Right ventricle myocardium superior (tissue), 1 donor: ENCODE measurements at regions not wholly inside any gene's neighbourhood (a gene's known extent, or its start where the extent isn't known, plus 50 kb on each side); places are given as distances from the start of the nearest gene placed in this dataset.

Experiments used
- ATAC-seq: fragments of 200-7000 bp; cut with Tn5 transposase; one replicate; pipeline ENCODE4 v1.9.1; 2020; ENCODE audit warnings: mild to moderate bottlenecking; ENCODE audit not compliant: poor library complexity
- DNase-seq: peaks from one replicate; pipeline ENCODE4 v3.0.0-alpha.2; 2020
- intact Hi-C: fragments of 100-400 bp; cut with DNase I; formaldehyde crosslinking; loops from one replicate; pipeline ENCODE4 v1.11.2; 2022
- donor health status: DM: no; HTN: yes; CAD: no; lungs with severe emphysema.

- ATAC-seq: no peak
- intact Hi-C loops: no loop called here
These were observed 561.8 kb downstream of the BNC2 start for GRCh38 chr9:16308645-16309044.

DNA sequence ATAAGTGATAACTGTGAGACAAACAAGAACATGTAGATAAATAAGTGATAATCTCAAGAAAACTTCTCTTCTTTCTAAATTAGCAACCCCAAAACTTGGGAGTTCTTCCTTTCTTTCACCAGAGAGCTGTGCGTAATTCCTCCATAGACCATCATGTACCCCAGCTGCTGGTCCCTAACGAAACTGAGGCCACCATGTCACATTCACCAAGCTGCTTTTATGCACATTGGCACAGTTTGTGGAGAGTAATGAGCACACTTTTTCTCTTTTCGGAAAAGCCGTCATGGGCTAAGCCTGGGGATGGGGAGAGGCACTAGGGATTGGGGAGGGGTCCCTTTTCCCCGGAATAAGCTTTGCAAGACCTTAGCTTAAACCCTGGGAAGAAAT is 561.4 kb downstream of the BNC2 start:
- no peak for DNase-seq
- ATAC-seq: no peak
- intact Hi-C loops: no loop called here

More at GRCh38 chr9:16308645-16309044, 561.8 kb downstream of the BNC2 start:
- DNase-seq: no peak

- ATAC-seq: peak; percentile 77
- intact Hi-C loops: no loop called here
- peak; percentile 68 for DNase-seq
These were observed 560.8 kb downstream of the BNC2 start for GRCh38 chr9:16309469-16310271.

- DNase-seq (peak; percentile 61), ATAC-seq (peak; percentile 55)
- intact Hi-C loops: no loop called here
These were observed 560.0 kb downstream of the BNC2 start for GRCh38 chr9:16310278-16311110.

DNA sequence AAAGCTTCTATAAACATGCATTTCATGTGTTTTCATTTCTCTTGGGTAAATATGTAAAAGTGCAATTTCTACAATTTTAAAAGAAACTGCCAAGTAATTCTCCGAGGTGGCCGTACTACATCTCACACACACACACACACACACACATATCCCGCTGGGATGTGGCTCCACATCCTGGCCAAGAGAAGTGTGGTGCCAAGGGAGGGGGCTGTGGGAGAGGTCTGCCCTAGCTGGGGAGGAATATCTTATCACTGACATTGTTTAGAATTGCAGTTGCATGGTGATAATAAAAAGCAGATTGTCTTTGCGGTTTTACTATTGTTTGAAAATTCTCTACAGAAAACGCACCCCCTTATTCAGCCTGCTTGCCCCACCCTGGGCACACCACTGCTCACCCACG is 558.4 kb downstream of the BNC2 start:
- intact Hi-C loops: no loop called here
- ATAC-seq (no peak), DNase-seq (no peak)

DNA sequence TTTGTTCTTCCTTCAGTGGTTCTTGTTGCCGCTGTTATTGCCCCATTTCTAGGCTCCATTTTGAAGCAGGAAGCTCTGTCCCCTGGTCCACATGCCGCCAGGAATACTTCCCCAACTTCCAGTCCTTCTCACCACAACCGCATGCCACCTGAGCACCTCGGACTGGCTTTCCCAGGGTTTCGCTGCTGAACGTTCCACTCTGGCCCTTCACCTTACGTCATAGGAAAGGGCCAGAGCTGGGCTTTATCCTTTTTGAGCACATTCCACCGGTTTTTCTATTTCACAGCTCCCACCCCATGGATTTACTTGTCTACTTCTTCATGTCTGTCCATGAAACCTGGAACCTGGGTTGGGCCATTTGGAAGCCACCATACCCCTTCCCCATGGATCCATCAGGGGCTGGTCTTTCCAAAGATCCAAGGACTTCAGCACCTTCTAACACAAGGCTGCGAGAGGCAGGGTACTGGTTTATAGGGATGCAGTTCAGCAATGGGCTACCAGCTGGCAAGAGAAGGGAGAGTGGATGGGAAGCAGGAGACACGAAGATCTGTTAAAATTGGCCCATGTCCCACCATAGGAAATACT is 557.4 kb downstream of the BNC2 start:
- intact Hi-C loops: no loop called here
- no peak for DNase-seq
- ATAC-seq: no peak

GRCh38 chr9:16314476-16314875 is 556.0 kb downstream of the BNC2 start:
- ATAC-seq: no peak
- intact Hi-C loops: no loop called here
- no peak for DNase-seq

DNA sequence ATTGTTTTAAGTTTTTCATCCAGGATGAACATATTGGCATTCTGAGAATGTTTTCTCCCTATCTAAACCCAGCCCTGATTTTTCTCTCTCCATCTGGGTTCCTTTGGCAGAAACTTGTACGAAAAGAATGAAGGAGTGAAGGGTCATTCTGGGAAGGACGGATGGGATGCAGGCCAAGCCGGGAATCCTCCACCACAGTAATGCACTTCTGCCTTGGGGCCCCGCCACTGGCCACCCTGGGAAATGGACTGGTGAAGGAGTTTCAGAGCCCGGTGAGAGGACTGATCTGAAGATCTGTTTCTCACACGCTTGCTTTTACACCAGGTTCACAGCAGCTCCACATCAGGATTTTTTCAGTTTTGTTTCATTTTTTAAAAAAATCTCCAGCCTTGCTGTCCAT is 554.8 kb downstream of the BNC2 start:
- no peak for ATAC-seq
- no peak for DNase-seq
- intact Hi-C loops: no loop called here

GRCh38 chr9:16316456-16316855 is 554.0 kb downstream of the BNC2 start:
- ATAC-seq: no peak
- intact Hi-C loops: no loop called here
- DNase-seq: no peak

- intact Hi-C loops: no loop called here
- ATAC-seq (no peak), DNase-seq (no peak)
These were observed 553.3 kb downstream of the BNC2 start for GRCh38 chr9:16316911-16317817.

GRCh38 chr9:16318516-16319060 is 551.9 kb downstream of the BNC2 start:
- DNase-seq (no peak), ATAC-seq (no peak)
- intact Hi-C loops: no loop called here

GRCh38 chr9:16319646-16320045 is 550.8 kb downstream of the BNC2 start:
- no peak for DNase-seq
- intact Hi-C loops: no loop called here
- no peak for ATAC-seq

DNA sequence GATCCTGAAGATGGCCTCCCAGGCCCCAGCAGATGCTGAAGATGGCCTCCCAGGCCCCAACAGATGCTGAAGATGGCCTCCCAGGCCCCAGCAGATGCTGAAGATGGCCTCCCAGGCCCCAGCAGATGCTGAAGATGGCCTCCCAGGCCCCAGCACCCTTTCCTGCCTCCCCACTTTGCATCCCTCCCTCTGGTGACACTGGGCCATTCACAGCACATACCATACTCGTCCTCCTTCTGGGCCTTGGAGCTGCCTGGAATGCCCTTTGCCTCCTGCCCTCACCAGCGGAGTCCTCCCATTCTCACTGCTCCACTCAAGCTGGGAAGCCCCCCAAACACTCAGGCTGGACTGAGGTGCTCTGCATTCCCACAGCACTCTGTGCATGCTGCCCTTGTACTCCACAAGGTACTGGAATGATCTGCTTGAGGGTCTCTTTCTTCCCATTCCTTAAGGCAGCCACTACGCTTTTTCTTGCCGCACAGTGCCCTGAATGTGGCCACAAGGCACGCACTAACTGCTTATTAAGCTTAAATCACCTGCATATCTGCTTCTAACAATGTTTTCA is 550.0 kb downstream of the BNC2 start:
- DNase-seq: no peak
- intact Hi-C loops: no loop called here
- ATAC-seq: no peak

- intact Hi-C loops: no loop called here
- DNase-seq: no peak
- ATAC-seq: peak; percentile 39
These were observed 548.9 kb downstream of the BNC2 start for GRCh38 chr9:16321461-16322119.

- intact Hi-C loops: no loop called here
- no peak for ATAC-seq
- no peak for DNase-seq
These were observed 547.6 kb downstream of the BNC2 start for GRCh38 chr9:16322849-16323248.

- intact Hi-C loops: no loop called here
- ATAC-seq: no peak
- no peak for DNase-seq
These were observed 544.5 kb downstream of the BNC2 start for GRCh38 chr9:16325966-16326365.

- intact Hi-C loops: no loop called here
- ATAC-seq: no peak
- peak; percentile 62 for DNase-seq
These were observed 542.1 kb downstream of the BNC2 start for GRCh38 chr9:16328349-16328748.

- ATAC-seq (peak; percentile 77), DNase-seq (peak; percentile 74)
- intact Hi-C loops: no loop called here
These were observed 540.8 kb downstream of the BNC2 start for GRCh38 chr9:16329671-16330113.
